ENCODE measurements at regions not wholly inside any gene's neighbourhood (a gene's known extent, or its start where the extent isn't known, plus 50 kb on each side); places are given as distances from the start of the nearest gene placed in this dataset.
"Not testable (repeated sequence)": the region's sequence is repeated elsewhere in the genome, so short reads cannot be mapped to it uniquely, and the experiment has no call there.

- DNase-seq (ENCODE audit: low read depth in 2 of 2), result no peak
These were observed 90.4 kb upstream of the CHD1 start for GRCh38 chr5:99019254-99019653.

- no peak for DNase-seq (ENCODE audit: low read depth in 2 of 2)
These were observed 81.5 kb upstream of the CHD1 start for GRCh38 chr5:99010294-99010693.

- DNase-seq (ENCODE audit: low read depth in 2 of 2), result not testable (repeated sequence)
These were observed 79.2 kb upstream of the CHD1 start for GRCh38 chr5:99008009-99008408.

- DNase-seq (ENCODE audit: low read depth in 2 of 2), result no peak
These were observed 76.7 kb upstream of the CHD1 start for GRCh38 chr5:99005506-99005905.

- peak in 1 of 2 donors; percentile 4 for DNase-seq (ENCODE audit: low read depth in 2 of 2)
These were observed 76.2 kb upstream of the CHD1 start for GRCh38 chr5:99004960-99005359.

- DNase-seq (ENCODE audit: low read depth in 2 of 2), result no peak
These were observed 72.1 kb upstream of the CHD1 start for GRCh38 chr5:99000876-99001275.

GRCh38 chr5:99000221-99000620, 71.4 kb upstream of the CHD1 start:
- no peak for DNase-seq (ENCODE audit: low read depth in 2 of 2)

GRCh38 chr5:98999631-99000030, 70.8 kb upstream of the CHD1 start:
- no peak for DNase-seq (ENCODE audit: low read depth in 2 of 2)

- no peak for DNase-seq (ENCODE audit: low read depth in 2 of 2)
These were observed 68.2 kb upstream of the CHD1 start for GRCh38 chr5:98997000-98997399.

GRCh38 chr5:98994611-98995010, 65.8 kb upstream of the CHD1 start:
- DNase-seq (ENCODE audit: low read depth in 2 of 2), result no peak

- no peak for DNase-seq (ENCODE audit: low read depth in 2 of 2)
These were observed 64.7 kb upstream of the CHD1 start for GRCh38 chr5:98993512-98993911.

- DNase-seq (ENCODE audit: low read depth in 2 of 2), result no peak
These were observed 63.7 kb upstream of the CHD1 start for GRCh38 chr5:98992552-98992951.

- no peak for DNase-seq (ENCODE audit: low read depth in 2 of 2)
These were observed 60.9 kb upstream of the CHD1 start for GRCh38 chr5:98989727-98990126.

- DNase-seq (ENCODE audit: low read depth in 2 of 2), result no peak
These were observed 57.8 kb upstream of the CHD1 start for GRCh38 chr5:98986587-98986986.

GRCh38 chr5:98982880-98983279, 54.1 kb upstream of the CHD1 start:
- DNase-seq (ENCODE audit: low read depth in 2 of 2), result no peak
